DMS53 (cell line): ENCODE measurements at regions not wholly inside any gene's neighbourhood (a gene's known extent, or its start where the extent isn't known, plus 50 kb on each side); places are given as distances from the start of the nearest gene placed in this dataset.
A peak's percentile ranks its signal among the peaks of the same experiment; 100 is the strongest.
"Not testable (repeated sequence)": the region's sequence is repeated elsewhere in the genome, so short reads cannot be mapped to it uniquely, and the experiment has no call there.

Experiments
- DNase-seq: peaks from one replicate; lab custom pipeline; 2025; lab: John Stamatoyannopoulos, UW

GRCh38 chr15:39394496-39394895 lies 186.4 kb upstream of the THBS1 start:
- DNase-seq = no peak

- DNase-seq = no peak
Observed at GRCh38 chr15:39396979-39397615, 183.8 kb upstream of the THBS1 start.

GRCh38 chr15:39397883-39398282 lies 183.0 kb upstream of the THBS1 start:
- peak; percentile 4 for DNase-seq

- DNase-seq = no peak
Observed at GRCh38 chr15:39399600-39399999, 181.3 kb upstream of the THBS1 start.

GRCh38 chr15:39400002-39400401 lies 180.9 kb upstream of the THBS1 start:
- DNase-seq = no peak

GRCh38 chr15:39400821-39401550 lies 179.9 kb upstream of the THBS1 start:
- no peak for DNase-seq

GRCh38 chr15:39403640-39404117 lies 177.2 kb upstream of the THBS1 start:
- peak; percentile 72 for DNase-seq

GRCh38 chr15:39404767-39405181 lies 176.1 kb upstream of the THBS1 start:
- no peak for DNase-seq

GRCh38 chr15:39406485-39406884 lies 174.4 kb upstream of the THBS1 start:
- DNase-seq = no peak

GRCh38 chr15:39407116-39407515 lies 173.8 kb upstream of the THBS1 start:
- DNase-seq = no peak

GRCh38 chr15:39409876-39410530 lies 170.9 kb upstream of the THBS1 start:
- no peak for DNase-seq

- DNase-seq = no peak
Observed at GRCh38 chr15:39411102-39411989, 169.5 kb upstream of the THBS1 start.

GRCh38 chr15:39413558-39413957 lies 167.3 kb upstream of the THBS1 start:
- no peak for DNase-seq

GRCh38 chr15:39414201-39414600 lies 166.7 kb upstream of the THBS1 start:
- no peak for DNase-seq

- DNase-seq = no peak
Observed at GRCh38 chr15:39415634-39416033, 165.2 kb upstream of the THBS1 start.

GRCh38 chr15:39416258-39416657 lies 164.6 kb upstream of the THBS1 start:
- no peak for DNase-seq

- DNase-seq = no peak
Observed at GRCh38 chr15:39417366-39418134, 163.3 kb upstream of the THBS1 start.

GRCh38 chr15:39419651-39420050 lies 161.2 kb upstream of the THBS1 start:
- no peak for DNase-seq

- DNase-seq = not testable (repeated sequence)
Observed at GRCh38 chr15:39420123-39420852, 160.6 kb upstream of the THBS1 start.

GRCh38 chr15:39420853-39421192 lies 160.1 kb upstream of the THBS1 start:
- not testable (repeated sequence) for DNase-seq
